Right renal cortex interstitium (tissue), 3 donors: ENCODE measurements at regions not wholly inside any gene's neighbourhood (a gene's known extent, or its start where the extent isn't known, plus 50 kb on each side); places are given as distances from the start of the nearest gene placed in this dataset.
"Not testable (repeated sequence)": the region's sequence is repeated elsewhere in the genome, so short reads cannot be mapped to it uniquely, and the experiment has no call there.

ENCODE experiments used
- DNase-seq, 3 donors: peaks; one replicate each; pipeline ENCODE4 v3.0.0-alpha.2; 2013; ENCODE audit warnings: low read depth in 3 of 3, low spot score in 2 of 3

GRCh38 chr6:126723541-126724170 lies 383.7 kb downstream of the CENPW start:
- no peak for DNase-seq

- DNase-seq, result no peak
Measured at GRCh38 chr6:126724821-126725220, 384.9 kb downstream of the CENPW start.

- DNase-seq, result not testable (repeated sequence)
Measured at GRCh38 chr6:126726454-126726853, 386.5 kb downstream of the CENPW start.

GRCh38 chr6:126738146-126738545 lies 380.3 kb upstream of the RSPO3 start:
- no peak for DNase-seq

- no peak for DNase-seq
Measured at GRCh38 chr6:126738641-126739040, 379.8 kb upstream of the RSPO3 start.

GRCh38 chr6:126743076-126743475 lies 375.4 kb upstream of the RSPO3 start:
- DNase-seq, result no peak

- no peak for DNase-seq
Measured at GRCh38 chr6:126747728-126748540, 370.5 kb upstream of the RSPO3 start.

- DNase-seq, result no peak
Measured at GRCh38 chr6:126753606-126754005, 364.9 kb upstream of the RSPO3 start.

- no peak for DNase-seq
Measured at GRCh38 chr6:126761854-126762253, 356.6 kb upstream of the RSPO3 start.

GRCh38 chr6:126764104-126764503 lies 354.4 kb upstream of the RSPO3 start:
- no peak for DNase-seq

GRCh38 chr6:126764671-126765070 lies 353.8 kb upstream of the RSPO3 start:
- DNase-seq, result no peak

- no peak for DNase-seq
Measured at GRCh38 chr6:126766820-126767219, 351.7 kb upstream of the RSPO3 start.

- DNase-seq, result no peak
Measured at GRCh38 chr6:126767711-126768110, 350.8 kb upstream of the RSPO3 start.

- DNase-seq, result no peak
Measured at GRCh38 chr6:126770176-126770575, 348.3 kb upstream of the RSPO3 start.

- no peak for DNase-seq
Measured at GRCh38 chr6:126773112-126773805, 345.2 kb upstream of the RSPO3 start.

GRCh38 chr6:126779331-126779730 lies 339.1 kb upstream of the RSPO3 start:
- no peak for DNase-seq

- DNase-seq, result no peak
Measured at GRCh38 chr6:126781582-126781981, 336.9 kb upstream of the RSPO3 start.

GRCh38 chr6:126784161-126784790 lies 334.2 kb upstream of the RSPO3 start:
- no peak for DNase-seq

GRCh38 chr6:126786262-126786661 lies 332.2 kb upstream of the RSPO3 start:
- DNase-seq, result no peak

- no peak for DNase-seq
Measured at GRCh38 chr6:126787635-126788034, 330.8 kb upstream of the RSPO3 start.

GRCh38 chr6:126788861-126789365 lies 329.6 kb upstream of the RSPO3 start:
- DNase-seq, result no peak
